DOHH2 (cell line): ENCODE measurements at regions not wholly inside any gene's neighbourhood (a gene's known extent, or its start where the extent isn't known, plus 50 kb on each side); places are given as distances from the start of the nearest gene placed in this dataset.

ENCODE experiments used
- H3F3A ChIP-seq: fragments of 200-600 bp; sonication (generic), shearing (Covaris generic); 2 replicates; pipeline ENCODE4 v1.6.0; 2016; ENCODE audit warnings: antibody characterized with exemption, mild to moderate bottlenecking; ENCODE audit not compliant: control insufficient read depth, insufficient read depth
- H3K27ac ChIP-seq: fragments of 200-600 bp; sonication (generic); 2 replicates; pipeline ENCODE4 v1.5.1; 2014; ENCODE audit warnings: low read depth, mild to moderate bottlenecking, low read length, moderate library complexity
- H3K27me3 ChIP-seq: fragments of 200-600 bp; sonication (generic); 2 replicates; pipeline ENCODE4 v1.6.1; 2014; ENCODE audit warnings: mild to moderate bottlenecking, low read length, mixed read lengths; ENCODE audit not compliant: control insufficient read depth
- H3K36me3 ChIP-seq: fragments of 200-600 bp; sonication (generic); 2 replicates; pipeline ENCODE4 v1.6.1; 2014; ENCODE audit warnings: mild to moderate bottlenecking, low read length, moderate library complexity, mixed read lengths; ENCODE audit not compliant: control insufficient read depth
- H3K4me1 ChIP-seq: fragments of 200-600 bp; sonication (generic); 2 replicates; pipeline ENCODE4 v1.6.1; 2014; ENCODE audit warnings: mild to moderate bottlenecking, low read length, mixed read lengths; ENCODE audit not compliant: control insufficient read depth
- H3K4me2 ChIP-seq: fragments of 200-600 bp; sonication (generic); 2 replicates; pipeline ENCODE4 v1.6.0; 2014; ENCODE audit warnings: mild to moderate bottlenecking, low read length, moderate library complexity
- H3K4me3 ChIP-seq: fragments of 200-600 bp; sonication (generic); 2 replicates; pipeline ENCODE4 v1.5.1; 2014; ENCODE audit warnings: mild to moderate bottlenecking, low read length, mixed read lengths
- H3K79me2 ChIP-seq: fragments of 200-600 bp; sonication (generic); 2 replicates; pipeline ENCODE4 v1.6.1; 2014; ENCODE audit warnings: mild to moderate bottlenecking, low read length, mixed read lengths; ENCODE audit not compliant: control insufficient read depth
- H3K9me2 ChIP-seq: fragments of 200-600 bp; sonication (generic); replicated peaks from 2 replicates; pipeline ENCODE4 v1.6.1; 2014; ENCODE audit warnings: mild to moderate bottlenecking, low read length, mixed read lengths; ENCODE audit not compliant: control insufficient read depth
- H3K9me3 ChIP-seq: fragments of 200-600 bp; sonication (generic); 2 replicates; pipeline ENCODE4 v1.6.1; 2014; ENCODE audit warnings: antibody characterized with exemption, low read length, mixed read lengths; ENCODE audit not compliant: control insufficient read depth, insufficient read depth
- H4K20me1 ChIP-seq: fragments of 200-600 bp; sonication (generic); 2 replicates; pipeline ENCODE4 v1.6.0; 2014; ENCODE audit warnings: low read depth, mild to moderate bottlenecking, antibody characterized with exemption, low read length, moderate library complexity; ENCODE audit not compliant: control insufficient read depth, insufficient read depth
- EZH2phosphoT487 ChIP-seq: fragments of 200-600 bp; sonication (generic); IDR thresholded peaks from 2 replicates; pipeline ENCODE4 v1.6.1; 2017; ENCODE audit warnings: borderline replicate concordance, mild to moderate bottlenecking, antibody characterized with exemption, low read length, moderate library complexity, mixed read lengths
- TF ChIP-seq, protein P1 (sequence below): fragments of 200-600 bp; sonication (generic); IDR thresholded peaks from one replicate; pipeline ENCODE4 v1.5.1; 2014; ENCODE audit warnings: antibody characterized with exemption, mild to moderate bottlenecking, low read depth, low read length; ENCODE audit not compliant: poor library complexity, severe bottlenecking

DNA sequence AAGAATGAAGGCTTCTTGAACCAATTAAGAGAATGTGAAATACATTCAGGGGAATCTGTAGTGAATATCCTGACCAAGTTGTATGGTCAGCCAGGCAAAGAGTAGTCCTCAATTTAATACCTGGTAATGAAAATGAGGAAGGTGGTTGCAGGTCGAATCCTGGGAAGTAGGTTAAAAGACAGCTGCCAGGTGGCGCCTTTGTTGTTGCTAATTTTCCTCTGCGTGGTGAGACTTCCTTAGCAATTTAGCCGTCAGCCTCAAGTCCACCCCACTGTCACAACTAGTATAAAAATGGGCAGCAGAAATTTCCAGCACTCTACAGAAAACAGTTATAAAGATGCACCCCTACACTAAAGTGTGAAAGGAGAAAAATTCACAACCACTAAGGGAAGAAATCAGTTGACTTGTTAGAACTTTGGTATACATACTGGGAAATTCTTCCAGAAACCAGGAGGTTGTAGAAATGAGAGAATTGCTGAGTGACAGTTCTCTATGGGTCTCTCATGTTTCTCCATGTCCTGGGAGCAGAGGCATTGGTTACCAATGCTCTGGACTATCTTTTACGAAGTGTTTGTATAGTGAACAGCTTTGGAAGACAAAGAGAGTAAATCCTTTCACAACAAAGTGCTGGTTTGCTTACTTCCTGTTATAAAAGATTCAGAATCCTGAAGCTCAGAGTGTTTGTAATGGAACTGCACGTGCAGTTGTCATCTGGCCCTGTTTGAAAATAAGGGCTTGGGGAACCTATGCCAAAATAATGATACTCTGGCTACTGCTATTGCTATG is 235.9 kb downstream of the NHLRC3 start:
- Histone ChIP-seq H3K79me2 (no peaks in the 10 kb centered on the region), H3K27ac (no peak overlapping the region), H3K4me1 (peaks cover 7% of the 10 kb centered on the region), H3K4me2 (no peak overlapping the region), H3K9me2 (no peaks in the 10 kb centered on the region), H4K20me1 (no peaks in the 10 kb centered on the region), H3K9me3 (no peaks in the 10 kb centered on the region), H3K4me3 (no peak overlapping the region), H3K27me3 (no peaks in the 10 kb centered on the region), H3F3A (no peaks in the 10 kb centered on the region), H3K36me3 (no peaks in the 10 kb centered on the region)
- TF ChIP-seq, protein P1, sequence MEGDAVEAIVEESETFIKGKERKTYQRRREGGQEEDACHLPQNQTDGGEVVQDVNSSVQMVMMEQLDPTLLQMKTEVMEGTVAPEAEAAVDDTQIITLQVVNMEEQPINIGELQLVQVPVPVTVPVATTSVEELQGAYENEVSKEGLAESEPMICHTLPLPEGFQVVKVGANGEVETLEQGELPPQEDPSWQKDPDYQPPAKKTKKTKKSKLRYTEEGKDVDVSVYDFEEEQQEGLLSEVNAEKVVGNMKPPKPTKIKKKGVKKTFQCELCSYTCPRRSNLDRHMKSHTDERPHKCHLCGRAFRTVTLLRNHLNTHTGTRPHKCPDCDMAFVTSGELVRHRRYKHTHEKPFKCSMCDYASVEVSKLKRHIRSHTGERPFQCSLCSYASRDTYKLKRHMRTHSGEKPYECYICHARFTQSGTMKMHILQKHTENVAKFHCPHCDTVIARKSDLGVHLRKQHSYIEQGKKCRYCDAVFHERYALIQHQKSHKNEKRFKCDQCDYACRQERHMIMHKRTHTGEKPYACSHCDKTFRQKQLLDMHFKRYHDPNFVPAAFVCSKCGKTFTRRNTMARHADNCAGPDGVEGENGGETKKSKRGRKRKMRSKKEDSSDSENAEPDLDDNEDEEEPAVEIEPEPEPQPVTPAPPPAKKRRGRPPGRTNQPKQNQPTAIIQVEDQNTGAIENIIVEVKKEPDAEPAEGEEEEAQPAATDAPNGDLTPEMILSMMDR: peak; percentile 13
- TF ChIP-seq EZH2phosphoT487: no peak

DNA sequence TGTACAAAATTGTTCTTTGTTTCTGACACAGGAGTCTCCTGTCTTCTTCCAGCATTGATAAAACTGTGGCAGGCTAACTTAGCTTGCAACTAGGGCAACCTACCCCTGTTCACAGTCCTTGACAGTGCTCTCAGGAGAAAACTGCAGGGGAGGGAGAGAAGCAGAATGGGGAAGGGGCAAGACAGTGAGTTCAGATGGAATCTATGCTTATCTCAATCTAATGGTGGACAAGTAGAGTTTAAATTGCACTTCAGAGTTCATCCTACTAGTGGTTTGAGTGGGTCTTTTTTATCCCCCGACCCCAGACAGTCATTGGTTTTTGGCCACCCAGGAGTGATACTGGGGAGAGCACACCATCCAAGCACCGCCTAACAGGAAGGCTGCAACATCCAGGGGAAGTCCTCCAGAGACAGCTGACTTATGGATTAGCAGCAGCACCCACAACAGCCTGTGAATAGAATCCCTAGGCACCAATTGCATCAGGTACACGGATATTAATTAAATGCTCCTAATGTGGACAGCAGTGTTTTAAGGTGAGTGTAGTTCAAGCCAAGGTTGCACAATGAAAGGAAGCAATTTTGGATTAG is 236.6 kb downstream of the NHLRC3 start:
- no peak overlapping the region for H3K27ac ChIP-seq
- peaks cover 7% of the 10 kb centered on the region for H3K4me1 ChIP-seq
- no peaks in the 10 kb centered on the region for H3F3A ChIP-seq
- TF ChIP-seq, protein P1: no peak
- no peak for TF ChIP-seq EZH2phosphoT487
- H3K9me3 ChIP-seq: no peaks in the 10 kb centered on the region
- H3K9me2 ChIP-seq: no peaks in the 10 kb centered on the region
- H3K79me2 ChIP-seq: no peaks in the 10 kb centered on the region
- H3K4me2 ChIP-seq: no peak overlapping the region
- no peaks in the 10 kb centered on the region for H3K27me3 ChIP-seq
- H3K4me3 ChIP-seq: no peak overlapping the region
- H4K20me1 ChIP-seq: no peaks in the 10 kb centered on the region
- H3K36me3 ChIP-seq: no peaks in the 10 kb centered on the region

DNA sequence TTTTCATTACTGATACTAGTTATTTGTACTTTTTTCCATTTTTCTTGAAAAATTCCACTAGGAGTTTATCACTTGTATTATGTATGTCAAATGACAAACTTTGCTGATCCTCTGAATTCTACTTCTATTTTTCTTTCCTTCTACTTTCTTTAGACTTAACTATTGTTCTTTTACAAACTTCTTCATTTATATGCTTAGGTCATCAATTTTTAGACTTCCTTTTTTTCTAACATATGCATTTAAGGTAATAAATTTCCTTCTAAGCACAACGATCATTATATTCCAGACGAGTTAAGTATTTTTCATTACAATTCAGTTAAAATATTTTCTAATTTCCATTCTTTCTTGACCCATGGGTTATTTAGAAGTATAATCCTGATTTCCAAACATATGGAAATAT is 240.8 kb downstream of the NHLRC3 start:
- H4K20me1 ChIP-seq: no peaks in the 10 kb centered on the region
- H3K9me3 ChIP-seq: no peaks in the 10 kb centered on the region
- peaks cover 9% of the 10 kb centered on the region for H3K4me1 ChIP-seq
- no peaks in the 10 kb centered on the region for H3K27me3 ChIP-seq
- no peaks in the 10 kb centered on the region for H3F3A ChIP-seq
- H3K36me3 ChIP-seq: no peaks in the 10 kb centered on the region
- H3K9me2 ChIP-seq: no peaks in the 10 kb centered on the region
- H3K27ac ChIP-seq: no peak overlapping the region
- no peaks in the 10 kb centered on the region for H3K79me2 ChIP-seq
- no peak overlapping the region for H3K4me2 ChIP-seq
- H3K4me3 ChIP-seq: no peak overlapping the region
- TF ChIP-seq, protein P1: no peak
- no peak for TF ChIP-seq EZH2phosphoT487
